Smooth muscle cell (in vitro differentiated cells): ENCODE measurements at regions not wholly inside any gene's neighbourhood (a gene's known extent, or its start where the extent isn't known, plus 50 kb on each side); places are given as distances from the start of the nearest gene placed in this dataset.
"Not testable (repeated sequence)": the region's sequence is repeated elsewhere in the genome, so short reads cannot be mapped to it uniquely, and the experiment has no call there.

ENCODE experiments used
- DNase-seq: peaks from one replicate; lab custom pipeline; 2025; ENCODE audit not compliant: unreplicated experiment; lab: John Stamatoyannopoulos, UW
- H2AFZ ChIP-seq: fragments of 200-600 bp; sonication (generic); 2 replicates; pipeline ENCODE4 v1.6.0; 2016; ENCODE audit warnings: antibody characterized with exemption, low read depth, mild to moderate bottlenecking
- H3F3A ChIP-seq: fragments of 200-600 bp; sonication (generic); 2 replicates; pipeline ENCODE4 v1.6.0; 2017; ENCODE audit warnings: antibody characterized with exemption, low read depth
- H3K27ac ChIP-seq: fragments of 200-600 bp; sonication (generic); 2 replicates; pipeline ENCODE4 v1.5.1; 2016; ENCODE audit warnings: low read depth, mild to moderate bottlenecking
- H3K27me3 ChIP-seq: fragments of 200-600 bp; sonication (generic); 2 replicates; pipeline ENCODE4 v1.6.1; 2016; ENCODE audit warnings: low read depth, mild to moderate bottlenecking
- H3K36me3 ChIP-seq: fragments of 200-600 bp; sonication (generic); 2 replicates; pipeline ENCODE4 v1.5.1; 2016; ENCODE audit warnings: low read depth
- H3K4me1 ChIP-seq: fragments of 200-600 bp; sonication (generic); 2 replicates; pipeline ENCODE4 v1.5.1; 2016; ENCODE audit warnings: low read depth
- H3K4me2 ChIP-seq: fragments of 200-600 bp; sonication (generic); 2 replicates; pipeline ENCODE4 v1.6.0; 2016; ENCODE audit warnings: mild to moderate bottlenecking
- H3K4me3 ChIP-seq: fragments of 200-600 bp; sonication (generic); 2 replicates; pipeline ENCODE4 v1.5.1; 2016; ENCODE audit warnings: mild to moderate bottlenecking
- H3K79me2 ChIP-seq: fragments of 200-600 bp; sonication (generic); 2 replicates; pipeline ENCODE4 v1.6.0; 2016; ENCODE audit warnings: low read depth, mild to moderate bottlenecking
- H3K9ac ChIP-seq: fragments of 200-600 bp; sonication (generic); 2 replicates; pipeline ENCODE4 v1.6.0; 2016; ENCODE audit warnings: low read depth
- H3K9me3 ChIP-seq: fragments of 200-600 bp; sonication (generic); replicated peaks from 2 replicates; pipeline ENCODE4 v1.5.1; 2016; ENCODE audit warnings: low read depth
- H4K20me1 ChIP-seq: fragments of 200-600 bp; sonication (generic); 2 replicates; pipeline ENCODE4 v1.6.0; 2016; ENCODE audit warnings: low read depth
- CTCF ChIP-seq: fragments of 200-600 bp; sonication (generic); IDR thresholded peaks from 2 replicates; pipeline ENCODE4 v1.5.1; 2017; ENCODE audit warnings: borderline replicate concordance, mild to moderate bottlenecking, antibody characterized with exemption; ENCODE audit not compliant: insufficient read depth, poor library complexity, severe bottlenecking
- WGBS: methylation state at CpG from one replicate; pipeline ENCODE4 v1.1.7; 2016; ENCODE audit warnings: low lambda C conversion rate; 5-methylcytosine and 5-hydroxymethylcytosine counted together

- not testable (repeated sequence) for H3K4me2 ChIP-seq
Observed at GRCh38 chr5:119299242-119299614, 56.6 kb upstream of the TNFAIP8 start.

GRCh38 chr5:119299615-119300310 lies 56.1 kb upstream of the TNFAIP8 start:
- Histone ChIP-seq H3K79me2 (peaks cover 42% of the 10 kb centered on the region), H3K4me1 (peaks cover 18% of the 10 kb centered on the region), H3F3A (peaks cover 12% of the 10 kb centered on the region)
- 96% methylated on average over 23 of the region's 23 CpGs for WGBS
- H3K27ac ChIP-seq, DNase-seq, H3K9me3 ChIP-seq, H4K20me1 ChIP-seq, H3K36me3 ChIP-seq, H3K9ac ChIP-seq, H2AFZ ChIP-seq, H3K4me2 ChIP-seq, H3K4me3 ChIP-seq, H3K27me3 ChIP-seq: not testable (repeated sequence)

More at GRCh38 chr5:119299242-119299614, 56.6 kb upstream of the TNFAIP8 start:
- peaks cover 14% of the 10 kb centered on the region for H3K4me1 ChIP-seq
- not testable (repeated sequence) for H3K27me3 ChIP-seq, H3K9me3 ChIP-seq, H3K9ac ChIP-seq, H4K20me1 ChIP-seq, DNase-seq, H2AFZ ChIP-seq, H3K27ac ChIP-seq, H3K4me3 ChIP-seq, H3K36me3 ChIP-seq
- H3F3A ChIP-seq = peaks cover 12% of the 10 kb centered on the region
- over 99% methylated on average over 9 of the region's 9 CpGs for WGBS
- H3K79me2 ChIP-seq = peaks cover 46% of the 10 kb centered on the region

GRCh38 chr5:119300311-119300670 lies 55.5 kb upstream of the TNFAIP8 start:
- no peaks in the 10 kb centered on the region for H3K36me3 ChIP-seq
- peaks cover 19% of the 10 kb centered on the region for H3K4me1 ChIP-seq
- peaks cover 12% of the 10 kb centered on the region for H3F3A ChIP-seq
- H2AFZ ChIP-seq = no peak overlapping the region
- no peak overlapping the region for H3K4me3 ChIP-seq
- no peak for TF ChIP-seq CTCF
- 91% methylated on average over 3 of the region's 3 CpGs for WGBS
- H3K27ac ChIP-seq = no peak overlapping the region
- H3K9me3 ChIP-seq = no peaks in the 10 kb centered on the region
- peaks cover 44% of the 10 kb centered on the region for H3K79me2 ChIP-seq
- no peak for DNase-seq
- H3K27me3 ChIP-seq = no peaks in the 10 kb centered on the region
- no peaks in the 10 kb centered on the region for H4K20me1 ChIP-seq
- H3K4me2 ChIP-seq = no peak overlapping the region
- no peak overlapping the region for H3K9ac ChIP-seq

- peaks cover 12% of the 10 kb centered on the region for H3F3A ChIP-seq
- H3K4me1 ChIP-seq = peaks cover 19% of the 10 kb centered on the region
- no peak for DNase-seq
- no peak overlapping the region for H2AFZ ChIP-seq
- H4K20me1 ChIP-seq = no peaks in the 10 kb centered on the region
- 92% methylated on average over 2 of the region's 2 CpGs for WGBS
- H3K9me3 ChIP-seq = no peaks in the 10 kb centered on the region
- H3K79me2 ChIP-seq = peaks cover 50% of the 10 kb centered on the region
- no peak overlapping the region for H3K9ac ChIP-seq
- no peaks in the 10 kb centered on the region for H3K36me3 ChIP-seq
- H3K4me2 ChIP-seq = no peak overlapping the region
- H3K27ac ChIP-seq = peak overlapping the region; percentile 98
- H3K4me3 ChIP-seq = no peak overlapping the region
- H3K27me3 ChIP-seq = no peaks in the 10 kb centered on the region
- no peak for TF ChIP-seq CTCF
Observed at GRCh38 chr5:119301210-119301609, 54.6 kb upstream of the TNFAIP8 start.

GRCh38 chr5:119301906-119302305 lies 53.9 kb upstream of the TNFAIP8 start:
- Histone ChIP-seq H3K36me3 (no peaks in the 10 kb centered on the region), H3K27ac (peak overlapping the region; percentile 98), H3K79me2 (peaks cover 55% of the 10 kb centered on the region), H3K27me3 (no peaks in the 10 kb centered on the region), H3K4me1 (peaks cover 19% of the 10 kb centered on the region), H4K20me1 (no peaks in the 10 kb centered on the region), H3K9me3 (no peaks in the 10 kb centered on the region), H3K4me2 (peak overlapping the region; percentile 33), H3K4me3 (no peak overlapping the region), H2AFZ (no peak overlapping the region), H3K9ac (no peak overlapping the region), H3F3A (peaks cover 12% of the 10 kb centered on the region)
- no peak for TF ChIP-seq CTCF
- no peak for DNase-seq
